ENCODE measurements at regions not wholly inside any gene's neighbourhood (a gene's known extent, or its start where the extent isn't known, plus 50 kb on each side); places are given as distances from the start of the nearest gene placed in this dataset.
"Not testable (repeated sequence)": the region's sequence is repeated elsewhere in the genome, so short reads cannot be mapped to it uniquely, and the experiment has no call there.

DNA sequence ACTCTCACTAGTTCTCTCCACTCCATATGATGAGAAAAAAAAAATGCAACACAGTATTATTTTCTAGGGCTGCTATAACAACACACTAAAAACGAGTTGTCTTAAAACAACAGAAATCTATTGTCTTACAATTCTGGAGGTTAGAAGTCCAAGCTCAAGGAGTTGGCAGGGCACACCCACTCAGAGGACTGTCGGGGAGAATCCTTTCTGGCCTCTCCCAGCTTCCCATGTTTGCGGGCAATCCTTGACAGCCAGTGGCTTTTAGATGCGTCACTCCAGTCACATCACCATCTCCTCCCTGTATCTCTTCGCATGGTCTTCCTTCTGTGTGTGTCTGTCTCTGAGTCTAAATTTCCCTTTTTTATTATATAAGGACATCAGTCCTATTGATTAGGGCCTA is 64.0 kb upstream of the KIF2A start:
- H3K36me3 ChIP-seq; H3K27me3 ChIP-seq; DNase-seq; H3K27ac ChIP-seq; intact Hi-C loops (cut with DNase I); H3K4me1 ChIP-seq; ATAC-seq; H3K4me3 ChIP-seq; H3K9me3 ChIP-seq: not testable (repeated sequence)
- 70% methylated on average over 5 of the region's 5 CpGs for WGBS (ENCODE audit: insufficient coverage, low coverage, low lambda C conversion rate, missing lambda C conversion rate)

- not testable (repeated sequence) for ATAC-seq
- WGBS (ENCODE audit: insufficient coverage, low coverage, low lambda C conversion rate, missing lambda C conversion rate): 88% methylated on average over 2 of the region's 2 CpGs
Measured at GRCh38 chr5:62243046-62243445, 63.0 kb upstream of the KIF2A start.

DNA sequence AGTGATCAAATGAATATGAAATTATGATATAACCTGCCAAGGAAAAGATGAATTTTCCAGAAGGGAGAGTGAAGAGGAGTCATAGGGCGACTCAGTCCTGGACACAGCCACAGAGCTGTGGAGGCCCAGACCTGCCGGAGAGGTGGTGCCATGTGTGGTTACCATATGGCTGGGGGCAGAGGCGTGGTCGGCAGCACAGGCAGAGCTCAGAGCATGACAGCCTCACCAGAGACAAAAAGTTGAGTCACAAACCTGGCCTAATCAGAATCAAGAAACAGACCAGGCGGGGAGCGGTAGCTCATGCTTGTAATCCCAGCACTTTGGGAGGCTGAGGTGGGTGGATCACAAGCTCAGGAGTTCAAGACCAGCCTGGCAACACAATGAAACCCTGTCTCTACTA is 57.8 kb upstream of the KIF2A start:
- ATAC-seq; H3K36me3 ChIP-seq; H3K4me3 ChIP-seq; DNase-seq; H3K27ac ChIP-seq; H3K9me3 ChIP-seq; H3K27me3 ChIP-seq; intact Hi-C loops (cut with DNase I); H3K4me1 ChIP-seq: not testable (repeated sequence)
- WGBS (ENCODE audit: insufficient coverage, low coverage, low lambda C conversion rate, missing lambda C conversion rate): 80% methylated on average over 1 of the region's 6 CpGs

More at GRCh38 chr5:62243046-62243445, 63.0 kb upstream of the KIF2A start:
- DNase-seq; H3K27me3 ChIP-seq; H3K27ac ChIP-seq; H3K4me1 ChIP-seq; intact Hi-C loops (cut with DNase I); H3K9me3 ChIP-seq; H3K4me3 ChIP-seq; H3K36me3 ChIP-seq: not testable (repeated sequence)

DNA sequence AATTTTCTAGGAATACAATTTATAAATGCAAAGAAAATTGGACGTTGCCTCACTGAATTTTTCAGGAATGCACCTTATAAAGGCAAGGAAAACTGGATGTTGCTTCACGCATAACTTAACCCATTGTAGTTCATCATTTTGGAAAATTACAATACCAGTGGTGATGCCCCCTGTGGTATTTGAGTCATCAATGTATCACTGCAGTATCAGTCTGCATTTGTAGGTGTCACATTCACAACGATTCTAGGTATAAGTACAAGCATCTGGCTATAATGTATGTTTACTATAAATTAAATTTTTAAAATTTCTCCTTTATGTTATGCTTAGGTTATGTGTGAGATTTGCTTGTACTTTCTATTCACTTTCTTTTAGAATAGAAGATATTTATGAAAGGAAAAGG is 55.9 kb upstream of the KIF2A start:
- DNase-seq; ATAC-seq; H3K27me3 ChIP-seq; intact Hi-C loops (cut with DNase I); H3K9me3 ChIP-seq; H3K4me1 ChIP-seq; H3K4me3 ChIP-seq; H3K36me3 ChIP-seq; H3K27ac ChIP-seq: not testable (repeated sequence)
- 48% methylated on average over 3 of the region's 3 CpGs for WGBS (ENCODE audit: insufficient coverage, low coverage, low lambda C conversion rate, missing lambda C conversion rate)

DNA sequence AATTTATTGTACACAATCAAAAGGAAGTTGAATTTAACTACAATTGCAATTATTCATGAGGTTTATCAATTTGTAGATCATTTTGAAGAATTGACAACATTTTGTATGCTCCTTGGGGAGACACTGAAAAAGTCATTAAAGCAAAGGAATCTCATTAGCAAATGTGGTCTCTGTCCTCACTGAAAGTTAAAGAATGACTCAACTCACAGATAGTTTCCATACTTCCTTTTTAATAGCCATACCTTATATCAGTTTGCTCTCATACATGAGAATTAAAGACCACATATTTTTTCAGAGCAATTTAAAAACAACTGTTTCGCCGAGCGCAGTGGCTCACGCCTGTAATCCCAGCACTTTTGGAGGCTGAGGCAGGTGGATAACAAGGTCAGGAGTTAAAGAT is 55.1 kb upstream of the KIF2A start:
- H3K27ac ChIP-seq; H3K4me1 ChIP-seq; DNase-seq; intact Hi-C loops (cut with DNase I); H3K9me3 ChIP-seq; ATAC-seq; H3K27me3 ChIP-seq; H3K36me3 ChIP-seq; H3K4me3 ChIP-seq: not testable (repeated sequence)
- 78% methylated on average over 4 of the region's 4 CpGs for WGBS (ENCODE audit: insufficient coverage, low coverage, low lambda C conversion rate, missing lambda C conversion rate)

DNA sequence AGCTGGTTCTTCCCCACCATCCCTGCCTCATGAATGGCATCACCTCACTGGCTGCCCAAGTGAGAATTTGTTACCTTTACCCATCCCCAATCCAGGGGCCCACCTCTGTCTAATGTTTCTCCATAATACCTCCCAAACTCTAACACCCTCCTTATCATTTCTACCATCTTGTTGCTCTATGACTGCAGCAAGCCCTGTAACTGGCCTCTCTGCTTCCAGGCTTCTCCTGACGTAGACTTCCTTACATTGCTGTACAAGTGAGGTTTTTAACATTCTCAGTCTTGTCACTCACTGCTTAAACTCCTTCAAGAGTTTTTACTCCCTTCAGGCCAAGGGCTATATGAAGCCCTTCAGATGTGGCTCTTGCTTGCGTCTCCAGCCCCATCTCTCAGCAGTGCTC is 53.5 kb upstream of the KIF2A start:
- H3K4me3 ChIP-seq; H3K27me3 ChIP-seq; H3K27ac ChIP-seq; H3K36me3 ChIP-seq; DNase-seq; H3K4me1 ChIP-seq; H3K9me3 ChIP-seq; ATAC-seq; intact Hi-C loops (cut with DNase I): not testable (repeated sequence)
- WGBS (ENCODE audit: insufficient coverage, low coverage, low lambda C conversion rate, missing lambda C conversion rate): 83% methylated on average over 2 of the region's 2 CpGs

- H3K4me3 ChIP-seq; DNase-seq; intact Hi-C loops (cut with DNase I); ATAC-seq; H3K36me3 ChIP-seq; H3K27ac ChIP-seq; H3K4me1 ChIP-seq; H3K27me3 ChIP-seq; H3K9me3 ChIP-seq: not testable (repeated sequence)
- 93% methylated on average over 1 of the region's 1 CpG for WGBS (ENCODE audit: insufficient coverage, low coverage, low lambda C conversion rate, missing lambda C conversion rate)
Measured at GRCh38 chr5:62255551-62255950, 50.5 kb upstream of the KIF2A start.

DNA sequence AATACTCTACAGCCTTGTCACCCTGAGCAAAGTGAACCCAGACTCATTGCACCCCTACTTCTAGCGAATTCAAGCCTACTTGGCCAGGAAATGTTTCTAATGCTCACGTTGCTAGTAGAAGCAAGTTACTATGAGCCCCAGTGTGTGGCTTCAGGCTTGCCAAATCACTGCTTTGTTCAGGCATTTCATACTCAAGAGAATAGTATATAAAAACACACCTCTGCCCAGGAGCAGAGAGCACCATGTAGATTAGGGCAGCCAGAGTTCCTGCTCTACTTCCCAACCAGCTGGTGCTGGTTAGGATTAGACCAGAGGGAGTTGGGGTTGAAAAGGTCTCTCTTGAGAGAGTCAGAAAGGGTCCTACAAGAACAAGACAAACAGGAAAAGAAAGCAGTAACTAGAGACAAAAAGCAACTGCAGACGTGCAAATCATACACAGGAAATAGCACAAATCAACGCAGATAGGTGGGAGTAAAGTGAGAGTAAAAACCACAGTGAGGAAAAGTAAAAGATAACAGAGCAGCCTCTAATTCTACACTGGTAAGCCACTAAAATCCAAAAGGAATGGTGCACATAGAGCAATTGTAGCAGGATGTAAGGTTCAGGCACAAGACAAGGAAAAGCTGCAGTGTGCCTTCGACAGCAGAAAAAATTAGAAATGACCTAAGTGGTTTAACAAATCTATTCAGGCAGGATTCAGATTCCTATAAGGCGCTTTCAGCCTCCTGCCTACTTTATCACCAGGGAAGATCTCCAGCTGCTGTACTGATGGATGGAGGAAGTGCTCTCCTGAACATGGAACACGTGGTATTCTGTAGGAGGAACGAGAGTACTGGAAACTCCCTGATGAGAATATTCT is 49.6 kb upstream of the KIF2A start:
- TF ChIP-seq POLR2A (IDR thresholded peaks at IDR 0.05): no peak
- no peak for TF ChIP-seq CTCF (IDR thresholded peaks at IDR 0.05)
- 26% methylated on average over 7 of the region's 8 CpGs for WGBS (ENCODE audit: insufficient coverage, low coverage, low lambda C conversion rate, missing lambda C conversion rate)
- H3K4me3 ChIP-seq: no peak overlapping the region
- H3K27me3 ChIP-seq: no peaks in the 10 kb centered on the region
- H3K36me3 ChIP-seq: no peaks in the 10 kb centered on the region
- intact Hi-C loops (cut with DNase I): no loop called here
- ATAC-seq (peak in 3 of 4 donors; percentile 25 to 45 (median 35)), DNase-seq (no peak)
- H3K9me3 ChIP-seq: no peaks in the 10 kb centered on the region
- H3K27ac ChIP-seq: no peak overlapping the region
- no peaks in the 10 kb centered on the region for H3K4me1 ChIP-seq

Small RNA genes in the stretch of these regions (small RNA-seq; reads per million reads assigned to genes)
- gene RN7SKP157: 0 reads per million in 2 experiments
- gene RNU6-913P: 0 reads per million in 2 experiments
